Activated CD8-positive, alpha-beta memory T cell treated with anti-CD3 and anti-CD28 coated beads for 48 hours (primary cell): ENCODE measurements at regions not wholly inside any gene's neighbourhood (a gene's known extent, or its start where the extent isn't known, plus 50 kb on each side); places are given as distances from the start of the nearest gene placed in this dataset.
"Not testable (repeated sequence)": the region's sequence is repeated elsewhere in the genome, so short reads cannot be mapped to it uniquely, and the experiment has no call there.

Source experiments
- DNase-seq, 3 experiments: peaks; one replicate each; pipeline ENCODE4 v3.0.0-alpha.2; 2020; ENCODE audit warnings: low read depth in 2 of 3, low spot score in 2 of 3

- not testable (repeated sequence) for DNase-seq
Measured at GRCh38 chr15:44904651-44905340, 51.7 kb upstream of the TERB2 start.
